ENCODE measurements at regions not wholly inside any gene's neighbourhood (a gene's known extent, or its start where the extent isn't known, plus 50 kb on each side); places are given as distances from the start of the nearest gene placed in this dataset.

GRCh38 chr7:85342781-85343180 lies 155.9 kb upstream of the SEMA3D start:
- TF ChIP-seq CTCF (conservative IDR thresholded peaks at IDR 0.05 in 1 of 2, IDR thresholded peaks at IDR 0.05 in 1 of 2; ENCODE audit: low read depth in 1 of 2, low read length in 2 of 2) (no peak), EZH2 (IDR thresholded peaks at IDR 0.05; ENCODE audit: low read length, missing control alignments) (no peak)
